ENCODE measurements at regions not wholly inside any gene's neighbourhood (a gene's known extent, or its start where the extent isn't known, plus 50 kb on each side); places are given as distances from the start of the nearest gene placed in this dataset.

GRCh38 chr2:235324324-235324723 lies 169.5 kb upstream of the AGAP1 start:
- Histone ChIP-seq H3K9me3 (ENCODE audit: control insufficient read depth in 1 of 2, low read length in 2 of 2) (no peaks in the 10 kb centered on the region), H3K4me3 (ENCODE audit: low read depth in 1 of 2, low read length in 2 of 2) (no peak overlapping the region), H3K4me1 (ENCODE audit: control insufficient read depth in 1 of 2, insufficient read depth in 2 of 2, low read length in 2 of 2) (no peaks in the 10 kb centered on the region), H3K36me3 (ENCODE audit: control insufficient read depth in 1 of 2, insufficient read depth in 2 of 2, low read length in 2 of 2) (no peaks in the 10 kb centered on the region), H3K27ac (ENCODE audit: low read length) (no peak overlapping the region), H3K27me3 (ENCODE audit: low read depth, low read length) (peaks cover 12% of the 10 kb centered on the region)

- no peak overlapping the region for H3K4me3 ChIP-seq (ENCODE audit: low read depth in 1 of 2, low read length in 2 of 2)
- no peak overlapping the region for H3K27ac ChIP-seq (ENCODE audit: low read length)
- no peaks in the 10 kb centered on the region for H3K9me3 ChIP-seq (ENCODE audit: control insufficient read depth in 1 of 2, low read length in 2 of 2)
- no peaks in the 10 kb centered on the region for H3K36me3 ChIP-seq (ENCODE audit: control insufficient read depth in 1 of 2, insufficient read depth in 2 of 2, low read length in 2 of 2)
- no peaks in the 10 kb centered on the region for H3K4me1 ChIP-seq (ENCODE audit: control insufficient read depth in 1 of 2, insufficient read depth in 2 of 2, low read length in 2 of 2)
- peaks cover 12% of the 10 kb centered on the region for H3K27me3 ChIP-seq (ENCODE audit: low read depth, low read length)
These were observed 168.7 kb upstream of the AGAP1 start for GRCh38 chr2:235325151-235325550.

GRCh38 chr2:235328991-235329390 lies 164.9 kb upstream of the AGAP1 start:
- peaks cover 0 to 5% of the 10 kb centered on the region in 2 donors for H3K9me3 ChIP-seq (ENCODE audit: control insufficient read depth in 1 of 2, low read length in 2 of 2)
- H3K36me3 ChIP-seq (ENCODE audit: control insufficient read depth in 1 of 2, insufficient read depth in 2 of 2, low read length in 2 of 2) = no peaks in the 10 kb centered on the region
- H3K27me3 ChIP-seq (ENCODE audit: low read depth, low read length) = peaks cover 12% of the 10 kb centered on the region
- no peaks in the 10 kb centered on the region for H3K4me1 ChIP-seq (ENCODE audit: control insufficient read depth in 1 of 2, insufficient read depth in 2 of 2, low read length in 2 of 2)
- no peak overlapping the region for H3K27ac ChIP-seq (ENCODE audit: low read length)
- no peak overlapping the region for H3K4me3 ChIP-seq (ENCODE audit: low read depth in 1 of 2, low read length in 2 of 2)

- Histone ChIP-seq H3K9me3 (ENCODE audit: control insufficient read depth in 1 of 2, low read length in 2 of 2) (peaks cover 0 to 5% of the 10 kb centered on the region in 2 donors), H3K27ac (ENCODE audit: low read length) (no peak overlapping the region), H3K36me3 (ENCODE audit: control insufficient read depth in 1 of 2, insufficient read depth in 2 of 2, low read length in 2 of 2) (no peaks in the 10 kb centered on the region), H3K4me1 (ENCODE audit: control insufficient read depth in 1 of 2, insufficient read depth in 2 of 2, low read length in 2 of 2) (no peaks in the 10 kb centered on the region), H3K27me3 (ENCODE audit: low read depth, low read length) (no peaks in the 10 kb centered on the region), H3K4me3 (ENCODE audit: low read depth in 1 of 2, low read length in 2 of 2) (no peak overlapping the region)
These were observed 162.9 kb upstream of the AGAP1 start for GRCh38 chr2:235330775-235331451.

GRCh38 chr2:235332240-235332890 lies 161.5 kb upstream of the AGAP1 start:
- H3K36me3 ChIP-seq (ENCODE audit: control insufficient read depth in 1 of 2, insufficient read depth in 2 of 2, low read length in 2 of 2) = no peaks in the 10 kb centered on the region
- no peaks in the 10 kb centered on the region for H3K27me3 ChIP-seq (ENCODE audit: low read depth, low read length)
- peaks cover 0 to 5% of the 10 kb centered on the region in 2 donors for H3K9me3 ChIP-seq (ENCODE audit: control insufficient read depth in 1 of 2, low read length in 2 of 2)
- no peak overlapping the region for H3K27ac ChIP-seq (ENCODE audit: low read length)
- H3K4me3 ChIP-seq (ENCODE audit: low read depth in 1 of 2, low read length in 2 of 2) = no peak overlapping the region
- H3K4me1 ChIP-seq (ENCODE audit: control insufficient read depth in 1 of 2, insufficient read depth in 2 of 2, low read length in 2 of 2) = no peaks in the 10 kb centered on the region

- Histone ChIP-seq H3K4me3 (ENCODE audit: low read depth in 1 of 2, low read length in 2 of 2) (no peak overlapping the region), H3K9me3 (ENCODE audit: control insufficient read depth in 1 of 2, low read length in 2 of 2) (peaks cover 0 to 11% of the 10 kb centered on the region in 2 donors), H3K27me3 (ENCODE audit: low read depth, low read length) (no peaks in the 10 kb centered on the region), H3K36me3 (ENCODE audit: control insufficient read depth in 1 of 2, insufficient read depth in 2 of 2, low read length in 2 of 2) (no peaks in the 10 kb centered on the region), H3K4me1 (ENCODE audit: control insufficient read depth in 1 of 2, insufficient read depth in 2 of 2, low read length in 2 of 2) (no peaks in the 10 kb centered on the region), H3K27ac (ENCODE audit: low read length) (no peak overlapping the region)
These were observed 160.8 kb upstream of the AGAP1 start for GRCh38 chr2:235333076-235333475.

- H3K4me3 ChIP-seq (ENCODE audit: low read depth in 1 of 2, low read length in 2 of 2) = no peak overlapping the region
- H3K27ac ChIP-seq (ENCODE audit: low read length) = no peak overlapping the region
- H3K4me1 ChIP-seq (ENCODE audit: control insufficient read depth in 1 of 2, insufficient read depth in 2 of 2, low read length in 2 of 2) = no peaks in the 10 kb centered on the region
- peaks cover 0 to 16% of the 10 kb centered on the region in 2 donors for H3K9me3 ChIP-seq (ENCODE audit: control insufficient read depth in 1 of 2, low read length in 2 of 2)
- no peaks in the 10 kb centered on the region for H3K36me3 ChIP-seq (ENCODE audit: control insufficient read depth in 1 of 2, insufficient read depth in 2 of 2, low read length in 2 of 2)
- no peaks in the 10 kb centered on the region for H3K27me3 ChIP-seq (ENCODE audit: low read depth, low read length)
These were observed 159.7 kb upstream of the AGAP1 start for GRCh38 chr2:235334179-235334578.

- Histone ChIP-seq H3K4me1 (ENCODE audit: control insufficient read depth in 1 of 2, insufficient read depth in 2 of 2, low read length in 2 of 2) (no peaks in the 10 kb centered on the region), H3K36me3 (ENCODE audit: control insufficient read depth in 1 of 2, insufficient read depth in 2 of 2, low read length in 2 of 2) (no peaks in the 10 kb centered on the region), H3K27me3 (ENCODE audit: low read depth, low read length) (no peaks in the 10 kb centered on the region), H3K4me3 (ENCODE audit: low read depth in 1 of 2, low read length in 2 of 2) (no peak overlapping the region), H3K27ac (ENCODE audit: low read length) (no peak overlapping the region), H3K9me3 (ENCODE audit: control insufficient read depth in 1 of 2, low read length in 2 of 2) (peaks cover 0 to 3% of the 10 kb centered on the region in 2 donors)
These were observed 150.6 kb upstream of the AGAP1 start for GRCh38 chr2:235343156-235343774.

- H3K4me1 ChIP-seq (ENCODE audit: control insufficient read depth in 1 of 2, insufficient read depth in 2 of 2, low read length in 2 of 2) = no peaks in the 10 kb centered on the region
- H3K4me3 ChIP-seq (ENCODE audit: low read depth in 1 of 2, low read length in 2 of 2) = no peak overlapping the region
- no peaks in the 10 kb centered on the region for H3K36me3 ChIP-seq (ENCODE audit: control insufficient read depth in 1 of 2, insufficient read depth in 2 of 2, low read length in 2 of 2)
- no peak overlapping the region for H3K27ac ChIP-seq (ENCODE audit: low read length)
- H3K9me3 ChIP-seq (ENCODE audit: control insufficient read depth in 1 of 2, low read length in 2 of 2) = no peaks in the 10 kb centered on the region
- H3K27me3 ChIP-seq (ENCODE audit: low read depth, low read length) = no peaks in the 10 kb centered on the region
These were observed 150.0 kb upstream of the AGAP1 start for GRCh38 chr2:235343869-235344268.

GRCh38 chr2:235345745-235346144 lies 148.1 kb upstream of the AGAP1 start:
- H3K36me3 ChIP-seq (ENCODE audit: control insufficient read depth in 1 of 2, insufficient read depth in 2 of 2, low read length in 2 of 2) = no peaks in the 10 kb centered on the region
- no peak overlapping the region for H3K4me3 ChIP-seq (ENCODE audit: low read depth in 1 of 2, low read length in 2 of 2)
- no peaks in the 10 kb centered on the region for H3K27me3 ChIP-seq (ENCODE audit: low read depth, low read length)
- no peaks in the 10 kb centered on the region for H3K4me1 ChIP-seq (ENCODE audit: control insufficient read depth in 1 of 2, insufficient read depth in 2 of 2, low read length in 2 of 2)
- H3K9me3 ChIP-seq (ENCODE audit: control insufficient read depth in 1 of 2, low read length in 2 of 2) = no peaks in the 10 kb centered on the region
- H3K27ac ChIP-seq (ENCODE audit: low read length) = no peak overlapping the region

- no peaks in the 10 kb centered on the region for H3K4me1 ChIP-seq (ENCODE audit: control insufficient read depth in 1 of 2, insufficient read depth in 2 of 2, low read length in 2 of 2)
- H3K4me3 ChIP-seq (ENCODE audit: low read depth in 1 of 2, low read length in 2 of 2) = no peak overlapping the region
- H3K27me3 ChIP-seq (ENCODE audit: low read depth, low read length) = no peaks in the 10 kb centered on the region
- H3K27ac ChIP-seq (ENCODE audit: low read length) = no peak overlapping the region
- H3K36me3 ChIP-seq (ENCODE audit: control insufficient read depth in 1 of 2, insufficient read depth in 2 of 2, low read length in 2 of 2) = no peaks in the 10 kb centered on the region
- no peaks in the 10 kb centered on the region for H3K9me3 ChIP-seq (ENCODE audit: control insufficient read depth in 1 of 2, low read length in 2 of 2)
These were observed 146.2 kb upstream of the AGAP1 start for GRCh38 chr2:235347691-235348090.

Measured in muscle layer of duodenum (tissue), 2 donors.